Calu3 (cell line): ENCODE measurements at regions not wholly inside any gene's neighbourhood (a gene's known extent, or its start where the extent isn't known, plus 50 kb on each side); places are given as distances from the start of the nearest gene placed in this dataset.

Source experiments
- BruUV-seq: library from RNA; stranded (reverse); fragments of 400-500 nt; replicated peaks from 2 replicates; lab custom pipeline; 2021; lab: Mats Ljungman, UMichigan
- CTCF ChIA-PET: fragments of 300-600 bp; sonication (Branson Sonifier 250); formaldehyde crosslinking; loops from one replicate; lab custom pipeline; 2022; ENCODE audit warnings: antibody characterized with exemption; lab: Charles Lee
- DNase-seq: peaks from one replicate; pipeline ENCODE4 v3.0.0; 2022
- H3K27ac Mint-ChIP-seq: one replicate; pipeline ENCODE4 v1.8.0; 2022; ENCODE audit warnings: mixed read lengths; ENCODE audit not compliant: unreplicated experiment
- H3K27me3 Mint-ChIP-seq: one replicate; pipeline ENCODE4 v1.8.0; 2022; ENCODE audit warnings: mixed read lengths; ENCODE audit not compliant: unreplicated experiment
- H3K36me3 Mint-ChIP-seq: one replicate; pipeline ENCODE4 v1.8.0; 2022; ENCODE audit warnings: mild to moderate bottlenecking, moderate library complexity, mixed read lengths; ENCODE audit not compliant: insufficient read depth, unreplicated experiment
- H3K4me1 Mint-ChIP-seq: one replicate; pipeline ENCODE4 v1.8.0; 2022; ENCODE audit warnings: mild to moderate bottlenecking, low read depth, mixed read lengths; ENCODE audit not compliant: unreplicated experiment
- H3K4me3 Mint-ChIP-seq: one replicate; pipeline ENCODE4 v1.8.0; 2022; ENCODE audit warnings: mild to moderate bottlenecking, low read depth, moderate library complexity, mixed read lengths; ENCODE audit not compliant: unreplicated experiment
- H3K9me3 Mint-ChIP-seq: one replicate; pipeline ENCODE4 v1.8.0; 2022; ENCODE audit warnings: low read depth, mixed read lengths; ENCODE audit not compliant: unreplicated experiment
- intact Hi-C: fragments of 100-400 bp; cut with micrococcal nuclease; formaldehyde crosslinking; loops from one replicate; pipeline ENCODE4 v1.10.0; 2022; ENCODE audit not compliant: unreplicated experiment
- TF ChIP-seq, protein P1 (sequence below): fragments of 200-600 bp; IDR thresholded peaks from one replicate; pipeline ENCODE4 v1.8.0; 2022; ENCODE audit warnings: antibody characterized with exemption; ENCODE audit not compliant: unreplicated experiment

- TF ChIP-seq, protein P1, sequence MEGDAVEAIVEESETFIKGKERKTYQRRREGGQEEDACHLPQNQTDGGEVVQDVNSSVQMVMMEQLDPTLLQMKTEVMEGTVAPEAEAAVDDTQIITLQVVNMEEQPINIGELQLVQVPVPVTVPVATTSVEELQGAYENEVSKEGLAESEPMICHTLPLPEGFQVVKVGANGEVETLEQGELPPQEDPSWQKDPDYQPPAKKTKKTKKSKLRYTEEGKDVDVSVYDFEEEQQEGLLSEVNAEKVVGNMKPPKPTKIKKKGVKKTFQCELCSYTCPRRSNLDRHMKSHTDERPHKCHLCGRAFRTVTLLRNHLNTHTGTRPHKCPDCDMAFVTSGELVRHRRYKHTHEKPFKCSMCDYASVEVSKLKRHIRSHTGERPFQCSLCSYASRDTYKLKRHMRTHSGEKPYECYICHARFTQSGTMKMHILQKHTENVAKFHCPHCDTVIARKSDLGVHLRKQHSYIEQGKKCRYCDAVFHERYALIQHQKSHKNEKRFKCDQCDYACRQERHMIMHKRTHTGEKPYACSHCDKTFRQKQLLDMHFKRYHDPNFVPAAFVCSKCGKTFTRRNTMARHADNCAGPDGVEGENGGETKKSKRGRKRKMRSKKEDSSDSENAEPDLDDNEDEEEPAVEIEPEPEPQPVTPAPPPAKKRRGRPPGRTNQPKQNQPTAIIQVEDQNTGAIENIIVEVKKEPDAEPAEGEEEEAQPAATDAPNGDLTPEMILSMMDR = no peak
- CTCF ChIA-PET = interaction anchor here (1.1 kb wide), 1 partner anchor 363 kb away, joined by 3 read pairs; no protein-coding TSS in a partner anchor
- Mint-ChIP-seq H3K4me1 (peaks cover 36% of the 10 kb centered on the region), H3K9me3 (peaks cover 9% of the 10 kb centered on the region), H3K4me3 (no peak overlapping the region), H3K27ac (no peak overlapping the region), H3K36me3 (no peaks in the 10 kb centered on the region), H3K27me3 (no peaks in the 10 kb centered on the region)
- DNase-seq = no peak
- BruUV-seq = no TSS peak
- intact Hi-C loops = loop anchor here (5.0 kb wide), 1 partner anchor 234 kb away; no protein-coding TSS in a partner anchor
These were observed 304.3 kb downstream of the ZIC1 start for GRCh38 chr3:147713234-147714133.

DNA sequence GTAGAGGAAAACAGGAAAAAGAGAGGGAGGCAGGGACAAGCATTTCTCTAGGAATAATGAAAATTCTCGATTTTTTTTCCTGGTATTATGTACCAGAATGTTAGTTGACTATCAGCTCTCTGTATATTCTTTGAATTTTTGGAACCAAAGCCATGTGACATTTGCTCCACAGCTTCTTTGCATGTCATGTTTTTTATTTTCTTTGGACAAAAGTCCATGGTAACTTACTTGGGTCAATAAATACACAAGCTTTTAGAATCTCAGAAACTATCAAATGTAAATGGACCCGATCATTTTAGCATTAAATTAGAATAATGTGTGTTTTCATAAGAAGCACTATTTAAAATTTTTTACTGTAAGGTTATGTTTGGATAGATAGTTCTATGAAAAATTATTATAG is 320.5 kb downstream of the ZIC1 start:
- intact Hi-C loops = no loop called here
- no peak for DNase-seq
- BruUV-seq = no TSS peak
- Mint-ChIP-seq H3K36me3 (no peaks in the 10 kb centered on the region), H3K9me3 (peaks cover 3% of the 10 kb centered on the region), H3K27ac (no peak overlapping the region), H3K4me3 (no peak overlapping the region), H3K27me3 (no peaks in the 10 kb centered on the region), H3K4me1 (peaks cover 8% of the 10 kb centered on the region)
- TF ChIP-seq, protein P1 = no peak
- CTCF ChIA-PET = interaction anchor here (0.7 kb wide), 1 partner anchor 28 kb away, joined by 3 read pairs; no protein-coding TSS in a partner anchor

DNA sequence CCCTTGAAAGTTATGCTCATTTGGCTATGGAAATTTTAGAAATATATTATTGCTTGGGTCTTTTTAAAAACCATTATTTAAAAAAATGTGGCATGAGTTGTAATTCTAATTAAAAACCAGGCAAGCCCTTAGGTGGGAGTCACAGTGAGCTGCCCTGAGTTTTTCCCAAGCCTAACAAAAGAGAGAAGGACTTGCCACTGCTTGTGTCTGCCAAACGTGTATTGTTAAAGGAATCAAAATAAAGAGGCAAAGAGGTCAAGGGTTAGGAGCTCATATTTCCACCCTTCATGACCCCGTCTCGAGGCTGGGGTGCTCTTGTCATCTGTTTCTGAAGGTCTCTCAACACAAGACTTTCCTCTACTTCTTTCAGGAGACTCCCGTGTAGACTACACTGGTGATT is 321.1 kb downstream of the ZIC1 start:
- intact Hi-C loops = no loop called here
- peaks cover 8% of the 10 kb centered on the region for H3K4me1 Mint-ChIP-seq
- no peaks in the 10 kb centered on the region for H3K36me3 Mint-ChIP-seq
- peaks cover 2% of the 10 kb centered on the region for H3K9me3 Mint-ChIP-seq
- H3K27ac Mint-ChIP-seq = no peak overlapping the region
- CTCF ChIA-PET = no interaction called here
- TF ChIP-seq, protein P1 = no peak
- H3K4me3 Mint-ChIP-seq = no peak overlapping the region
- H3K27me3 Mint-ChIP-seq = no peaks in the 10 kb centered on the region
- BruUV-seq = no TSS peak
- no peak for DNase-seq

DNA sequence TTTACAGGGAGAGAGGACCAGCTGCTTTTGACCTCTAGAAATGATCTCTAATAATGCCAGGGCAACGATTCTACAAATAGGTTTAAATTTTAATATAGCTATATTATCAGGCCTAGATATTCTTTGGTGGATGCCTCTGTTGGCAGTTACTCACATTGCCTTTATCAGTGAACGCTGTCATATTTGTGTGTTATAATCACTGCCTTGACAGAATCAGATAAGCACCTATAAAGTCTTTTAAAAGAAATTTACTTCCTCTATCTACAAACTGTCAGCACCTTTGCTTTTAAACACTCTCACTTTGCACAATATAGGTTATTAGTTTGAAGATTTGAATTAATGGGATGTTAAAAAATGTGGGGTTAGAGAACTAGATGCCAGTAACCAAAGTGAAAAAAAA is 324.1 kb downstream of the ZIC1 start:
- H3K9me3 Mint-ChIP-seq = no peaks in the 10 kb centered on the region
- intact Hi-C loops = no loop called here
- H3K27ac Mint-ChIP-seq = no peak overlapping the region
- no peak overlapping the region for H3K4me3 Mint-ChIP-seq
- no peaks in the 10 kb centered on the region for H3K36me3 Mint-ChIP-seq
- no peaks in the 10 kb centered on the region for H3K27me3 Mint-ChIP-seq
- BruUV-seq = no TSS peak
- CTCF ChIA-PET = interaction anchor here (0.7 to 1.6 kb wide), 2 partner anchors 16 to 1506 kb away, joined by 3 to 4 read pairs; no protein-coding TSS in a partner anchor
- TF ChIP-seq, protein P1 = no peak
- no peak for DNase-seq
- peaks cover 8% of the 10 kb centered on the region for H3K4me1 Mint-ChIP-seq
